Sigmoid colon (tissue), 4 donors: ENCODE measurements at regions not wholly inside any gene's neighbourhood (a gene's known extent, or its start where the extent isn't known, plus 50 kb on each side); places are given as distances from the start of the nearest gene placed in this dataset.

Experiments
- CTCF ChIP-seq, 4 experiments: fragments of 450-650 bp in 3 of 4; fragments of 200-600 bp in 1 of 4; IDR thresholded peaks; one replicate each; pipeline ENCODE4 v1.5.1; 2016 to 2019; ENCODE audit warnings: antibody characterized with exemption in 4 of 4, mild to moderate bottlenecking in 3 of 4, moderate library complexity in 2 of 4
- POLR2A ChIP-seq, 2 donors: fragments of 450-650 bp; IDR thresholded peaks; one replicate each; pipeline ENCODE4 v1.6.1; 2016; ENCODE audit warnings: antibody characterized with exemption in 2 of 2, mild to moderate bottlenecking in 2 of 2, moderate library complexity in 2 of 2
- POLR2AphosphoS5 ChIP-seq, 4 donors: sonication (generic); formaldehyde crosslinking; IDR thresholded peaks; one replicate each; pipeline ENCODE4 v1.6.1; 2017; ENCODE audit warnings: antibody characterized with exemption in 4 of 4

GRCh38 chr1:56050911-56051310 lies 528.5 kb downstream of the PLPP3 start:
- TF ChIP-seq CTCF (IDR thresholded peaks at IDR 0.05) (no peak), POLR2A (IDR thresholded peaks at IDR 0.05) (no peak), POLR2AphosphoS5 (IDR thresholded peaks at IDR 0.05) (no peak)
